Glutamatergic neuron (in vitro differentiated cells): ENCODE measurements at regions not wholly inside any gene's neighbourhood (a gene's known extent, or its start where the extent isn't known, plus 50 kb on each side); places are given as distances from the start of the nearest gene placed in this dataset.
"Not testable (repeated sequence)": the region's sequence is repeated elsewhere in the genome, so short reads cannot be mapped to it uniquely, and the experiment has no call there.

Experiments used
- DNase-seq: peaks from one replicate; pipeline ENCODE4 v3.0.0; 2022
- H3K27ac Mint-ChIP-seq: one replicate; pipeline ENCODE4 v1.8.0; 2020; ENCODE audit warnings: mild to moderate bottlenecking, mixed read lengths, inconsistent platforms; ENCODE audit not compliant: unreplicated experiment
- H3K27me3 Mint-ChIP-seq: one replicate; pipeline ENCODE4 v1.8.0; 2020; ENCODE audit warnings: mild to moderate bottlenecking, moderate library complexity, mixed read lengths, inconsistent platforms; ENCODE audit not compliant: unreplicated experiment
- H3K36me3 Mint-ChIP-seq: one replicate; pipeline ENCODE4 v1.8.0; 2020; ENCODE audit warnings: mild to moderate bottlenecking, mixed read lengths, inconsistent platforms; ENCODE audit not compliant: unreplicated experiment
- H3K4me1 Mint-ChIP-seq: one replicate; pipeline ENCODE4 v1.8.0; 2020; ENCODE audit warnings: mild to moderate bottlenecking, low read depth, mixed read lengths, inconsistent platforms; ENCODE audit not compliant: unreplicated experiment
- H3K4me3 Mint-ChIP-seq: one replicate; pipeline ENCODE4 v1.8.0; 2020; ENCODE audit warnings: mild to moderate bottlenecking, mixed read lengths, inconsistent platforms; ENCODE audit not compliant: unreplicated experiment
- H3K9me3 Mint-ChIP-seq: one replicate; pipeline ENCODE4 v1.8.0; 2020; ENCODE audit warnings: mild to moderate bottlenecking, moderate library complexity, mixed read lengths, inconsistent platforms; ENCODE audit not compliant: unreplicated experiment
- CTCF ChIP-seq: fragments of 200-600 bp; sonication (generic); IDR thresholded peaks from one replicate; pipeline ENCODE4 v1.5.0; 2021; ENCODE audit not compliant: partially characterized antibody, unreplicated experiment

- H3K27ac Mint-ChIP-seq, result no peak overlapping the region
- peaks cover 5% of the 10 kb centered on the region for H3K4me1 Mint-ChIP-seq
- no peaks in the 10 kb centered on the region for H3K27me3 Mint-ChIP-seq
- no peaks in the 10 kb centered on the region for H3K9me3 Mint-ChIP-seq
- DNase-seq, result no peak
- no peaks in the 10 kb centered on the region for H3K36me3 Mint-ChIP-seq
- TF ChIP-seq CTCF, result no peak
- H3K4me3 Mint-ChIP-seq, result no peak overlapping the region
These were observed 92.1 kb upstream of the CREB1 start for GRCh38 chr2:207437524-207438143.

- Mint-ChIP-seq H3K4me3 (no peak overlapping the region), H3K4me1 (peaks cover 5% of the 10 kb centered on the region), H3K27ac (no peak overlapping the region), H3K36me3 (no peaks in the 10 kb centered on the region), H3K9me3 (no peaks in the 10 kb centered on the region), H3K27me3 (no peaks in the 10 kb centered on the region)
- TF ChIP-seq CTCF, result no peak
- no peak for DNase-seq
These were observed 91.2 kb upstream of the CREB1 start for GRCh38 chr2:207438414-207439126.

- not testable (repeated sequence) for H3K27me3 Mint-ChIP-seq, H3K4me1 Mint-ChIP-seq, H3K4me3 Mint-ChIP-seq, H3K27ac Mint-ChIP-seq, H3K9me3 Mint-ChIP-seq, H3K36me3 Mint-ChIP-seq, DNase-seq
These were observed 89.9 kb upstream of the CREB1 start for GRCh38 chr2:207439881-207440280.

- H3K4me3 Mint-ChIP-seq, result no peak overlapping the region
- no peaks in the 10 kb centered on the region for H3K36me3 Mint-ChIP-seq
- peaks cover 8% of the 10 kb centered on the region for H3K4me1 Mint-ChIP-seq
- H3K9me3 Mint-ChIP-seq, result no peaks in the 10 kb centered on the region
- peaks cover 2% of the 10 kb centered on the region for H3K27me3 Mint-ChIP-seq
- no peak for TF ChIP-seq CTCF
- DNase-seq, result no peak
- no peak overlapping the region for H3K27ac Mint-ChIP-seq
These were observed 85.0 kb upstream of the CREB1 start for GRCh38 chr2:207444756-207445155.

GRCh38 chr2:207446653-207447052 is 83.1 kb upstream of the CREB1 start:
- H3K27me3 Mint-ChIP-seq, result peaks cover 2% of the 10 kb centered on the region
- peaks cover 25% of the 10 kb centered on the region for H3K4me1 Mint-ChIP-seq
- no peaks in the 10 kb centered on the region for H3K36me3 Mint-ChIP-seq

More at GRCh38 chr2:207446653-207447052, 83.1 kb upstream of the CREB1 start:
- no peak for TF ChIP-seq CTCF
- Mint-ChIP-seq H3K9me3 (peaks cover 5% of the 10 kb centered on the region), H3K27ac (no peak overlapping the region), H3K4me3 (no peak overlapping the region)
- no peak for DNase-seq
